Esophagus muscularis mucosa (tissue), 4 donors: ENCODE measurements at regions not wholly inside any gene's neighbourhood (a gene's known extent, or its start where the extent isn't known, plus 50 kb on each side); places are given as distances from the start of the nearest gene placed in this dataset.
"Not testable (repeated sequence)": the region's sequence is repeated elsewhere in the genome, so short reads cannot be mapped to it uniquely, and the experiment has no call there.

ENCODE experiments used
- DNase-seq: peaks from one replicate; pipeline ENCODE4 v3.0.0-alpha.2; 2017; ENCODE audit errors: extremely low spot score
- H3K27ac ChIP-seq, 4 donors: fragments of 200-600 bp; sonication (generic); replicated peaks in 1 of 4; 1 replicate in 3 of 4; 2 replicates in 1 of 4; pipeline ENCODE4 v1.5.1; 2016 to 2019; ENCODE audit warnings: mild to moderate bottlenecking in 1 of 4
- H3K27me3 ChIP-seq, 4 donors: fragments of 200-600 bp; sonication (generic); one replicate each; pipeline versions ENCODE4 v1.5.1 to v1.6.0; 2016 to 2019
- H3K36me3 ChIP-seq, 4 donors: fragments of 200-600 bp; sonication (generic); one replicate each; pipeline ENCODE4 v1.5.1; 2016 to 2019
- H3K4me1 ChIP-seq, 4 donors: fragments of 200-600 bp; sonication (generic); one replicate each; pipeline ENCODE4 v1.5.1; 2016 to 2019
- H3K4me3 ChIP-seq, 4 donors: fragments of 200-600 bp; sonication (generic); 1 replicate in 2 of 4; 2 replicates in 2 of 4; pipeline ENCODE4 v1.5.1; 2016 to 2019; ENCODE audit warnings: mild to moderate bottlenecking in 4 of 4, moderate library complexity in 1 of 4
- H3K9me3 ChIP-seq, 4 donors: fragments of 200-600 bp; sonication (generic); 1 replicate in 3 of 4; 2 replicates in 1 of 4; pipeline ENCODE4 v1.5.1; 2016 to 2019
- CTCF ChIP-seq, 3 experiments: fragments of 200-600 bp in 2 of 3; fragments of 450-650 bp in 1 of 3; sonication (generic) in 2 of 3; IDR thresholded peaks; one replicate each; pipeline ENCODE4 v1.5.1; 2017 to 2019; ENCODE audit warnings: antibody characterized with exemption in 3 of 3, mild to moderate bottlenecking in 2 of 3, moderate library complexity in 1 of 3
- EP300 ChIP-seq: sonication (generic); formaldehyde crosslinking; IDR thresholded peaks from one replicate; pipeline ENCODE4 v1.6.1; 2017; ENCODE audit warnings: antibody characterized with exemption
- POLR2A ChIP-seq: fragments of 450-650 bp; IDR thresholded peaks from one replicate; pipeline ENCODE4 v1.6.1; 2017; ENCODE audit warnings: antibody characterized with exemption, moderate library complexity, mild to moderate bottlenecking, low read depth
- POLR2AphosphoS5 ChIP-seq, 2 donors: sonication (generic); formaldehyde crosslinking; IDR thresholded peaks; one replicate each; pipeline ENCODE4 v1.6.1; 2017; ENCODE audit warnings: antibody characterized with exemption in 2 of 2
- WGBS: methylation state at CpG from one replicate; pipeline ENCODE4 v1.1.5; 2018; 5-methylcytosine and 5-hydroxymethylcytosine counted together
- intact Hi-C: fragments of 100-400 bp; cut with DNase I; formaldehyde crosslinking; loops from one replicate; pipeline ENCODE4 v1.15.1; 2023

GRCh38 chr6:135673501-135674309 is 176.2 kb upstream of the AHI1 start:
- Histone ChIP-seq H3K27ac (no peak overlapping the region), H3K4me3 (no peak overlapping the region), H3K4me1 (no peaks in the 10 kb centered on the region), H3K27me3 (no peaks in the 10 kb centered on the region), H3K9me3 (peaks cover 0 to 4% (median 0%) of the 10 kb centered on the region in 4 donors), H3K36me3 (no peaks in the 10 kb centered on the region)
- DNase-seq = no peak
- no peak for TF ChIP-seq POLR2AphosphoS5 (IDR thresholded peaks at IDR 0.05)
- TF ChIP-seq CTCF (IDR thresholded peaks at IDR 0.05) = no peak
- no peak for TF ChIP-seq EP300
- TF ChIP-seq POLR2A = no peak
- 76% methylated on average over 11 of the region's 11 CpGs for WGBS
- intact Hi-C loops = no loop called here

- DNase-seq = no peak
- WGBS = 93% methylated on average over 2 of the region's 2 CpGs
- Histone ChIP-seq H3K27me3 (no peaks in the 10 kb centered on the region), H3K27ac (no peak overlapping the region), H3K4me1 (no peaks in the 10 kb centered on the region), H3K9me3 (peaks cover 0 to 4% (median 0%) of the 10 kb centered on the region in 4 donors), H3K36me3 (no peaks in the 10 kb centered on the region), H3K4me3 (no peak overlapping the region)
- TF ChIP-seq POLR2AphosphoS5 (IDR thresholded peaks at IDR 0.05) (no peak), CTCF (IDR thresholded peaks at IDR 0.05) (no peak), EP300 (no peak), POLR2A (no peak)
- intact Hi-C loops = no loop called here
Measured at GRCh38 chr6:135675026-135675425, 176.5 kb upstream of the PDE7B start.

- H3K27ac ChIP-seq = no peak overlapping the region
- no peak overlapping the region for H3K4me3 ChIP-seq
- TF ChIP-seq POLR2A = no peak
- TF ChIP-seq EP300 = no peak
- no peak for TF ChIP-seq POLR2AphosphoS5 (IDR thresholded peaks at IDR 0.05)
- TF ChIP-seq CTCF (IDR thresholded peaks at IDR 0.05) = no peak
- peaks cover 0 to 4% (median 0%) of the 10 kb centered on the region in 4 donors for H3K9me3 ChIP-seq
- intact Hi-C loops = no loop called here
- DNase-seq = no peak
- no peaks in the 10 kb centered on the region for H3K4me1 ChIP-seq
- WGBS = 68% methylated on average over 1 of the region's 1 CpG
- no peaks in the 10 kb centered on the region for H3K27me3 ChIP-seq
- no peaks in the 10 kb centered on the region for H3K36me3 ChIP-seq
Measured at GRCh38 chr6:135675862-135676261, 175.6 kb upstream of the PDE7B start.

GRCh38 chr6:135680964-135681913 is 170.3 kb upstream of the PDE7B start:
- Histone ChIP-seq H3K4me3 (no peak overlapping the region), H3K4me1 (peaks cover 0 to 4% (median under 1%) of the 10 kb centered on the region in 4 donors), H3K27me3 (no peaks in the 10 kb centered on the region), H3K27ac (no peak overlapping the region), H3K9me3 (no peaks in the 10 kb centered on the region), H3K36me3 (no peaks in the 10 kb centered on the region)
- 67% methylated on average over 2 of the region's 2 CpGs for WGBS
- no peak for TF ChIP-seq EP300
- no peak for TF ChIP-seq POLR2AphosphoS5 (IDR thresholded peaks at IDR 0.05)
- DNase-seq = no peak
- intact Hi-C loops = no loop called here

GRCh38 chr6:135686784-135687301 is 164.7 kb upstream of the PDE7B start:
- intact Hi-C loops = no loop called here
- H3K4me3 ChIP-seq = no peak overlapping the region
- no peaks in the 10 kb centered on the region for H3K9me3 ChIP-seq
- peak overlapping the region in 1 of 4 donors; percentile 32 for H3K27ac ChIP-seq
- peaks cover 0 to 6% (median 5%) of the 10 kb centered on the region in 4 donors for H3K4me1 ChIP-seq
- TF ChIP-seq POLR2AphosphoS5 (IDR thresholded peaks at IDR 0.05) (no peak), EP300 (no peak), POLR2A (no peak), CTCF (IDR thresholded peaks at IDR 0.05) (no peak)
- no peaks in the 10 kb centered on the region for H3K36me3 ChIP-seq
- H3K27me3 ChIP-seq = no peaks in the 10 kb centered on the region
- WGBS = 53% methylated on average over 2 of the region's 2 CpGs
- no peak for DNase-seq

GRCh38 chr6:135688476-135688875 is 163.0 kb upstream of the PDE7B start:
- intact Hi-C loops, H3K27me3 ChIP-seq: not testable (repeated sequence)

More at GRCh38 chr6:135688476-135688875, 163.0 kb upstream of the PDE7B start:
- not testable (repeated sequence) for H3K4me3 ChIP-seq, H3K9me3 ChIP-seq, DNase-seq, H3K36me3 ChIP-seq, H3K27ac ChIP-seq, H3K4me1 ChIP-seq
- 93% methylated on average over 6 of the region's 6 CpGs for WGBS
